Prostate gland (tissue), 2 donors: ENCODE measurements at regions not wholly inside any gene's neighbourhood (a gene's known extent, or its start where the extent isn't known, plus 50 kb on each side); places are given as distances from the start of the nearest gene placed in this dataset.

Source experiments
- DNase-seq: peaks from one replicate; pipeline ENCODE4 v3.0.0-alpha.2; 2019; ENCODE audit warnings: low spot score
- H3K27ac ChIP-seq, 2 donors: fragments of 200-600 bp; sonication (generic); 2 replicates each; pipeline ENCODE4 v1.5.1; 2017 to 2019
- H3K27me3 ChIP-seq: fragments of 200-600 bp; sonication (generic); replicated peaks from 2 replicates; pipeline ENCODE4 v1.5.1; 2019; ENCODE audit not compliant: insufficient read depth
- H3K36me3 ChIP-seq, 2 donors: fragments of 200-600 bp; sonication (generic); 1 replicate in 1 of 2; 2 replicates in 1 of 2; pipeline versions ENCODE4 v1.5.1 to v1.8.1; 2017 to 2019
- H3K4me1 ChIP-seq: fragments of 200-600 bp; sonication (generic); replicated peaks from 2 replicates; pipeline ENCODE4 v1.5.1; 2019
- H3K4me3 ChIP-seq, 2 donors: fragments of 200-600 bp; sonication (generic); 2 replicates each; pipeline ENCODE4 v1.5.1; 2017 to 2019
- H3K9me3 ChIP-seq: fragments of 200-600 bp; sonication (generic); 2 replicates; pipeline ENCODE4 v1.5.1; 2017
- POLR2A ChIP-seq: fragments of 450-650 bp; IDR thresholded peaks from one replicate; pipeline ENCODE4 v1.6.1; 2016; ENCODE audit warnings: antibody characterized with exemption, mild to moderate bottlenecking
- POLR2AphosphoS5 ChIP-seq: sonication (generic); formaldehyde crosslinking; IDR thresholded peaks from one replicate; pipeline ENCODE4 v1.6.1; 2017; ENCODE audit warnings: antibody characterized with exemption
- WGBS: methylation state at CpG from one replicate; pipeline ENCODE4 v1.1.5; 2018; 5-methylcytosine and 5-hydroxymethylcytosine counted together
- intact Hi-C: fragments of 100-400 bp; cut with DNase I; formaldehyde crosslinking; loops from one replicate; pipeline ENCODE4 v1.14.2; 2022
- TF ChIP-seq, protein P1 (sequence below), 4 experiments: fragments of 200-600 bp in 2 of 4; fragments of 450-650 bp in 2 of 4; sonication (generic) in 2 of 4; IDR thresholded peaks; 1 replicate in 3 of 4; 2 replicates in 1 of 4; pipeline ENCODE4 v1.5.1; 2016 to 2019; ENCODE audit warnings: antibody characterized with exemption in 4 of 4, mild to moderate bottlenecking in 2 of 4, moderate library complexity in 2 of 4

DNA sequence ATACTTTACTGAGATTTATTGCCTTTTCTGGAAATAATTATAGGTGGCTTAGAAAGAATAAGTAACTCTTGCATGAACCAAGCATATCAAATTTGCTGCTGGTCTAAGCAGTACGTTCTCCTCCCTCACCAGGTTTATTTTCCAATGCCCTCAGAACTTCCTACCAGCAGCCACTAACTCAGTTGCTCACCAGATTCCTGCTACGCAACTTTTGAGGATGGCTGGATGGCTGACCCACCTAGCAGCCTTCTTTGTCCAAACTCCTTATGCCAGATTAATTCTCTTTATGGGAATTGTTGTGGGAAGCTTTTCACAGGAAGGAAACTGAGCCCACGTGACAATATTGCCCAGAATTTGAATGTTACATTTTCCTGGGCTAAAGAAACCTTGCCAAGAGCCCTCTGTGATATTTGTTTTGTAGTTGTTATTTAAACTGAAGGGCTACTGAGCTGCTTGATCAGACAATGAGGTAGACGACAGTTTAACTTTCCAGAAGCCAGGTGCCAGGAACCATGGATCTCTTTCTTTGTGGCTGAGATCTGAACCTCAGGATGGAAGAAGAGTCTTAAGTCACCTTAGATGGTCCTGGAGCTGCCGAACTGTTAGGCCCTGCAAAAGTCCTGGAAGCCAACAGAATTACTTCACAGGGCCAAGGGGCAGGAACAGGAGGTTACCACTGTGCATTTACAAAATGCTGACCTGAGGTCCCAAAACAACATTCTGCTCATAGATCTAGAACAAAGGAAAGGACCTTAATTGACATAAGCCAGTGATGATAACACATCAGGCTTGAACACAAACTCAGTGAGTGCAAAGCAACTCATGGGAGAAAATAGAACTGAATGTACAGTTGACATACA, 85.5 kb upstream of the ATP1A1 start:
- TF ChIP-seq, protein P1, sequence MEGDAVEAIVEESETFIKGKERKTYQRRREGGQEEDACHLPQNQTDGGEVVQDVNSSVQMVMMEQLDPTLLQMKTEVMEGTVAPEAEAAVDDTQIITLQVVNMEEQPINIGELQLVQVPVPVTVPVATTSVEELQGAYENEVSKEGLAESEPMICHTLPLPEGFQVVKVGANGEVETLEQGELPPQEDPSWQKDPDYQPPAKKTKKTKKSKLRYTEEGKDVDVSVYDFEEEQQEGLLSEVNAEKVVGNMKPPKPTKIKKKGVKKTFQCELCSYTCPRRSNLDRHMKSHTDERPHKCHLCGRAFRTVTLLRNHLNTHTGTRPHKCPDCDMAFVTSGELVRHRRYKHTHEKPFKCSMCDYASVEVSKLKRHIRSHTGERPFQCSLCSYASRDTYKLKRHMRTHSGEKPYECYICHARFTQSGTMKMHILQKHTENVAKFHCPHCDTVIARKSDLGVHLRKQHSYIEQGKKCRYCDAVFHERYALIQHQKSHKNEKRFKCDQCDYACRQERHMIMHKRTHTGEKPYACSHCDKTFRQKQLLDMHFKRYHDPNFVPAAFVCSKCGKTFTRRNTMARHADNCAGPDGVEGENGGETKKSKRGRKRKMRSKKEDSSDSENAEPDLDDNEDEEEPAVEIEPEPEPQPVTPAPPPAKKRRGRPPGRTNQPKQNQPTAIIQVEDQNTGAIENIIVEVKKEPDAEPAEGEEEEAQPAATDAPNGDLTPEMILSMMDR (IDR thresholded peaks at IDR 0.05), result no peak
- no peak for TF ChIP-seq POLR2A
- no peak for TF ChIP-seq POLR2AphosphoS5
- Histone ChIP-seq H3K27ac (no peak overlapping the region), H3K4me1 (peaks cover 4% of the 10 kb centered on the region), H3K9me3 (no peaks in the 10 kb centered on the region), H3K27me3 (no peaks in the 10 kb centered on the region), H3K36me3 (no peaks in the 10 kb centered on the region), H3K4me3 (no peak overlapping the region)
- intact Hi-C loops, result no loop called here
- DNase-seq, result no peak
- 59% methylated on average over 5 of the region's 5 CpGs for WGBS

DNA sequence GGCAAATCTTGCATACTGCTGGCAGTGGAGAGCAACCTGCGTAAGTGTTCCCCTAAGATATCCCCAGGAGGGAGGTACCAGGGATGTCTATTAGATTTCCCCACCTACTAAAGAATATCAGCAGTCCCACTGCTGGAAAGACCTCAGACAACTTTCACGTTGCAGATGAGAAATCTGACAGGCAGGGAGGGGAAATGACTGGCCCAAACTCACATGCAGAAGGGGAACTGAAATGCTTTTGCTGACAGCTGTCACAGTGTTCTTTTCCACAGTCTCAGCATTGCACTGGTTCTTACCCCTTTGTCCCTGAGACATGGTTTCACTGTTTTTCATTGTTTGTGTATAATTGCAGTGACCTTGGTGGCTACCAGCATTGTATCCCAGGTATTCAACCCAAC, 84.8 kb upstream of the ATP1A1 start:
- Histone ChIP-seq H3K9me3 (no peaks in the 10 kb centered on the region), H3K27me3 (no peaks in the 10 kb centered on the region), H3K36me3 (no peaks in the 10 kb centered on the region), H3K4me1 (peaks cover 4% of the 10 kb centered on the region), H3K27ac (no peak overlapping the region), H3K4me3 (no peak overlapping the region)
- intact Hi-C loops, result no loop called here
- DNase-seq, result no peak
- TF ChIP-seq, protein P1 (IDR thresholded peaks at IDR 0.05), result no peak
- TF ChIP-seq POLR2AphosphoS5, result no peak
- no peak for TF ChIP-seq POLR2A
- 63% methylated on average over 2 of the region's 2 CpGs for WGBS

DNA sequence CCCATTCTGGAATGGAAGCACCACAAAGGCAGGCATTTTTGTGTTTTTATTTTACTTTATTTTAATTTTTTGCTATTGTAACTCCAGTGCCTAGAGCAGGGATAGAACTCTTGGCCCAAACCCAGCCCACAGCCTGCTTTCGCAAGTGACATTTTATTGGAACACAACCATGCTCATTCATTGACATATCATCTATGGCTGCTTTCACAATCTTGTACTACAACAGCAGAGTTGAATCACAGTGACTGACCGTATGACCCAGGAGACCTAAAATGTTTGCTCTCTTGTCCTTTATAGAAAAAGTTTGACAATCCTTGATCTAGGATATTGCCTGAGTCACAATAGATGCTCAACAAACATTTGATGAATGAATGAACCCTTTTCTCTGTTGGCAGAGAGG, 83.9 kb upstream of the ATP1A1 start:
- H3K4me1 ChIP-seq, result peaks cover 4% of the 10 kb centered on the region
- no peaks in the 10 kb centered on the region for H3K9me3 ChIP-seq
- WGBS, result 46% methylated on average over 2 of the region's 2 CpGs
- H3K36me3 ChIP-seq, result no peaks in the 10 kb centered on the region
- intact Hi-C loops, result no loop called here
- DNase-seq, result peak; percentile 65
- H3K27ac ChIP-seq, result no peak overlapping the region
- H3K27me3 ChIP-seq, result no peaks in the 10 kb centered on the region
- H3K4me3 ChIP-seq, result no peak overlapping the region
- no peak for TF ChIP-seq POLR2A
- TF ChIP-seq, protein P1 (IDR thresholded peaks at IDR 0.05), result no peak
- peak; percentile 53 for TF ChIP-seq POLR2AphosphoS5

DNA sequence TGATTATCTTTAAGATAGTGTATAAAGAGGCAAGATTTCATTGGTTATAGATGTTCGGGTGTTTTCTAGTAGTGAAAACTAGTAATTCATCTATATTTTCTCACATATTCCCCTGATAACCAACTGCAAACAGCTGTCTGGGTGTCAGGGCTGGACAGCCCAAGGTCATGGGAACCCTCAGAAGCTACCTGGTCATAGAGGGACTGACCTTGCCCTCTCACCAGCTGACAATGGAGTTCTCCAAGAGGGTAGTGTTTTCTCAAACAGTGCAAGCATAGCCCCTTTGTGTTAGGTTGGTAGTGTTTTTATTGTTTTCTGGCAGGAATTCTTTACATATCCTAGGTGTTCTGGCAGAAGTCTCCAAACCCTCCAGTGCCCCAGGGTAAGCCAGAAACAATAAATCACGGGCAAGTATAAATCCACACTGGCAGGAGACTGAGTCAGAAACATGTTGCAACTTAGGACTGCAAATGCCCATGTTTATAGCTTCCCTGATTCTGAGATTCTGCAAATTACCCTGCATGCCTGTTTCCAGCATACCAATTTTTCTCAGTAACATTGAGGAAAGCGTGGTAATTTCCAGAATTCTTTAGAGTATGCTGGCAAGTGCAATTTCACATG, 82.8 kb upstream of the ATP1A1 start:
- H3K27me3 ChIP-seq, result no peaks in the 10 kb centered on the region
- intact Hi-C loops, result no loop called here
- WGBS, result 38% methylated on average over 3 of the region's 3 CpGs
- peak; percentile 84 for DNase-seq
- H3K36me3 ChIP-seq, result no peaks in the 10 kb centered on the region
- TF ChIP-seq POLR2AphosphoS5 (peak; percentile 79), POLR2A (no peak)
- TF ChIP-seq, protein P1 (IDR thresholded peaks at IDR 0.05), result no peak
- no peak overlapping the region for H3K4me3 ChIP-seq
- peak overlapping the region; percentile 20 for H3K27ac ChIP-seq
- H3K4me1 ChIP-seq, result peaks cover 4% of the 10 kb centered on the region
- no peaks in the 10 kb centered on the region for H3K9me3 ChIP-seq

DNA sequence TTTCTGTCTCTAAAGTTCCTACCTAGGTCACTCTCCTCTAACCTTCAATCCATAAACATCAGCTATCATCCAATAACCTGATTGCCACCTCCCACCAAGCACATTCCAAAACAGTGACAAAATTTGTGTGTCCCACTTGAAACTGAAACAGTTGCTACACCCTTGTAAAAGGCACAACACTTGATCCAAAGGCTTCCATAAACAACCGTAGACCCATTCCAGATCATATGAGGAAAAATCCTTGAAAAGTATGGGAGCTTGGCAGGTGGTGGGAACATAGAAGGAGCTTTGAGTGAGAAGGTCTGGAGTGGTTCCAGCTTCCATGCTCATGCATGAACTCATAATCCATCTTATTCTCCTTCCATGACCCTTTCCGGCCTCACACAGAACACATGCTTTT, 82.0 kb upstream of the ATP1A1 start:
- no peak for TF ChIP-seq POLR2AphosphoS5
- TF ChIP-seq POLR2A, result no peak
- TF ChIP-seq, protein P1 (IDR thresholded peaks at IDR 0.05), result no peak
- Histone ChIP-seq H3K4me3 (no peak overlapping the region), H3K4me1 (peaks cover 4% of the 10 kb centered on the region), H3K36me3 (no peaks in the 10 kb centered on the region), H3K27ac (peak overlapping the region; percentile 20), H3K9me3 (no peaks in the 10 kb centered on the region), H3K27me3 (no peaks in the 10 kb centered on the region)
- 69% methylated on average over 2 of the region's 2 CpGs for WGBS
- intact Hi-C loops, result no loop called here
- DNase-seq, result no peak
